AG10803 (cell line): ENCODE measurements at regions not wholly inside any gene's neighbourhood (a gene's known extent, or its start where the extent isn't known, plus 50 kb on each side); places are given as distances from the start of the nearest gene placed in this dataset.
"Not testable (repeated sequence)": the region's sequence is repeated elsewhere in the genome, so short reads cannot be mapped to it uniquely, and the experiment has no call there.

Experiments
- DNase-seq: peaks from one replicate; pipeline ENCODE4 v3.0.0; 2010; ENCODE audit warnings: low read depth
- H3K4me3 ChIP-seq: 2 replicates; pipeline ENCODE4 v1.5.1; 2011; ENCODE audit warnings: mild to moderate bottlenecking, low read length, control low read depth
- TF ChIP-seq, protein P1 (sequence below): conservative IDR thresholded peaks from 2 replicates; pipeline ENCODE4 v1.5.1; 2011; ENCODE audit warnings: mild to moderate bottlenecking, low read length, control low read depth, inconsistent platforms

DNA sequence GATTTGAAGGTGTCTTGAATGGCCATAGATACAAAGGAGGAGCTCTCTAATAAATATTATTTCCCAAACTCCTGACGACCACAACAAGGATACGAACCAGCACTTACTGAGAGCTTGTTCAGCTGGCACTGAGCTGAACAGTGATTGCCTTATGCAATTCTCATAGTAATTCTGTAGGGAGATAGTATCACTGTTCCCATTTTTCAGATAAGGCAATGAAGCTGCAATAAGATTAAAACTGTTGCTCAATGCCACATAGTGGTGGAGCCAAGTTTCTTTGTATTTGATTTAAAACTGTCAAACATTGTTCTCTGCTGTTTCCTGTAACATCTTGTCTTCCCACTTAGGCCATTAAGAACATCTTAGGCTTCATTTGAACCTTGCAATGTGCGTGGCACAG, 163.9 kb downstream of the RPLP1 start:
- DNase-seq, result no peak
- TF ChIP-seq, protein P1, sequence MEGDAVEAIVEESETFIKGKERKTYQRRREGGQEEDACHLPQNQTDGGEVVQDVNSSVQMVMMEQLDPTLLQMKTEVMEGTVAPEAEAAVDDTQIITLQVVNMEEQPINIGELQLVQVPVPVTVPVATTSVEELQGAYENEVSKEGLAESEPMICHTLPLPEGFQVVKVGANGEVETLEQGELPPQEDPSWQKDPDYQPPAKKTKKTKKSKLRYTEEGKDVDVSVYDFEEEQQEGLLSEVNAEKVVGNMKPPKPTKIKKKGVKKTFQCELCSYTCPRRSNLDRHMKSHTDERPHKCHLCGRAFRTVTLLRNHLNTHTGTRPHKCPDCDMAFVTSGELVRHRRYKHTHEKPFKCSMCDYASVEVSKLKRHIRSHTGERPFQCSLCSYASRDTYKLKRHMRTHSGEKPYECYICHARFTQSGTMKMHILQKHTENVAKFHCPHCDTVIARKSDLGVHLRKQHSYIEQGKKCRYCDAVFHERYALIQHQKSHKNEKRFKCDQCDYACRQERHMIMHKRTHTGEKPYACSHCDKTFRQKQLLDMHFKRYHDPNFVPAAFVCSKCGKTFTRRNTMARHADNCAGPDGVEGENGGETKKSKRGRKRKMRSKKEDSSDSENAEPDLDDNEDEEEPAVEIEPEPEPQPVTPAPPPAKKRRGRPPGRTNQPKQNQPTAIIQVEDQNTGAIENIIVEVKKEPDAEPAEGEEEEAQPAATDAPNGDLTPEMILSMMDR, result no peak

DNA sequence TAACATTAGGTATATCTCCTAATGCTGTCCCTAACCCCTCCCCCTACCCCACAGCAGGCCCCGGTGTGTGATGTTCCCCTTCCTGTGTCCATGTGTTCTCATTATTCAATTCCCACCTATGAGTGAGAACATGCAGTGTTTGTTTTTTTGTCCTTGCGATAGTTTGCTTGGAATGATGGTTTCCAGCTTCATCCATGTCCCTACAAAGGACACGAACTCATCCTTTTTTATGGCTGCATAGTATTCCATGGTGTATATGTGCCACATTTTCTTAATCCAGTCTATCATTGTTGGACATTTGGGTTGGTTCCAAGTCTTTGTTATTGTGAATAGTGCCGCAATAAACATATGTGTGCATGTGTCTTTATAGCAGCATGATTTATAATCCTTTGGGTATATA, 164.5 kb downstream of the RPLP1 start:
- H3K4me3 ChIP-seq, DNase-seq: not testable (repeated sequence)

More for the DNA sequence above, 163.9 kb downstream of the RPLP1 start:
- no peak overlapping the region for H3K4me3 ChIP-seq

DNA sequence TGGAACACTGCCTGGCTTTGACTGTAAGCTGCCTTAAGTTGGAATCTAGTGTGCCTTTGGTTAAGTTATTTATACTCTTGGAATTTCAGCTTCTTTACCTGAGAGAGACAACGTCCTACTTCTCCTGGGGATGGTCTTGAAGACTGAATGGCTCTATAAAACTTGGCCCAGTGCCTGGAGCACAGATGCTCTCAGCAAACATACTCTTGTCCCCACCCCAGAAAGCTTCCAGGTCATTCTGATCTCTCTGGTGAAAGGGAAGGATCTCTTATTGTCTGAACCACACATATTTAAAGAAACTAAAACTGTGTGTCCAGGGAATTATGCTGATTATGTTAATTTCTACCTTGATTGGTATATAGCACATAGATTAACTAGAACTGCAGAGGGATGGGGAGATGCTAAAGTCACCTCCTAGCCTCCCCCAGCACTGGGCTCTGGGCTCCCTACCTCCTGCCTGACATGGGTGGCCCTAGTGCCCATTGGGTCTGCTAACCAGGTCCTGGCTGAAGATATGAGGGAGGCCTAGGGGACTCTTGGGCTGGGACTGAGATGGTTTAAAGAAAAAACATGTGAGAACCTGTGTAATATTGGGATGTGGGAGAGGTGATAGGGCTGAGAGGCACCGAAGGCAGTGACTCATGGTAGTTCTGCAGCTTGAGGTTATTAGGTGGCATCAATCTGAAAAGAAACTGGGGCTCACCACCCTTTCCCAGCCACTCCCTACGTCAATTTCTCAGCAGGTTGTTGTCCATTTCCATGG, 171.0 kb downstream of the RPLP1 start:
- DNase-seq, result no peak
- H3K4me3 ChIP-seq, result no peak overlapping the region
- TF ChIP-seq, protein P1, result no peak

DNA sequence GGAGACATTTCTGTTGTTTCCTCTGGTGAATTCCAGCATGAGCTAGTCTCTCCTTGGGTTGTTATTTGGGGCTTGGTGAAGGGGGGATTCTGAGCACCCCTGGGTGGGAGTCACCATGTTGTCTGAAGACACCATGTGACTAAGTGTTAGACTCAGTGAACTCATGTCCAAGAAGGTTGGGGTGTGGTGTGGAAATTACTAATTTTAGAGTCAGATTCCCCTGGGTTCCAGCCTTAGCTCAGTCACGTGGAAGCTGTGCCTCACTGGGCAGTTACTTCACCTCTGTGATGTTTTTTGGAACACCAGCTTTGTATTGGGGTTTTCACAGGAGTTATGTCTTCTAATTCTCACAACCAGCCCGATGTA, 171.5 kb downstream of the RPLP1 start:
- H3K4me3 ChIP-seq, result no peak overlapping the region
- no peak for DNase-seq
- TF ChIP-seq, protein P1, result no peak

DNA sequence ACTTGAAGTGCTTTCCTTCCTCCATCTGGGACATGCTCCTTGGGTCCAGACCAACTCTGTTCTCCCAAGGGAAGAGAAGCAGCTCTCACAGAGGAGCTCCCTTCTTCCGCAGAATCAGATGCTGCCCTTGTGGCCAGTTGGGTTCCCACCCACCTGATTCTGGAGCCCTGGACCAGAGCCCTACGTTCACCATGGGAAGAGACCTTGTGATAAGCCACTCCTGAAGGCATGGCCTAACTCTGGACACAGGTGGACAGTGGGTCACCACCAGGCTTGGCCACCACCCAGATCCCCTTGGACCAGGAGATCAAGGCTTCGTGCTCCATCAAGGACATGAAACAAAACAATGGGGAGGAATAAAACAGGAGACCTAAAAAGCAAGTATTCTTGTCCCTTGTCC, 172.2 kb downstream of the RPLP1 start:
- no peak overlapping the region for H3K4me3 ChIP-seq
- no peak for DNase-seq
- TF ChIP-seq, protein P1, result no peak

DNA sequence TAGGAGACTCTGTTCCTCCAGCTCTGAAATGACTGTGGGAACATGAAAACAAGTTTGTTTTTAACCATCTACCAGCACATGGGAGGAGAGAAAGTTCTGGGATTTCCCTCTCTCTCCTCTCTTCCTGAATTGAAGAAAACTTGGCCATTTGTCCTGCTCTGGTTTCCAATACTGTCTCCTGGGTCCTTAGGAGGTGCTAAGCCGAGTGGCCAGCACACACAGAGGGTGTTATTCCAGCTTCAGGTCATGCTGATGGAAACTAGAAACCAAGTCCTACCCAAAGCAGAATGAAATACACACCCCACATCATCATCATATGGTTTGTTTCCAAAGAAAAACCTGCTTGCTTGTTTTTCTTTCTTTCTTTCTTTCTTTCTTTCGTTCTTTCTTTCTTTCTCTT, 172.7 kb downstream of the RPLP1 start:
- TF ChIP-seq, protein P1, result no peak
- no peak for DNase-seq
- H3K4me3 ChIP-seq, result no peak overlapping the region

DNA sequence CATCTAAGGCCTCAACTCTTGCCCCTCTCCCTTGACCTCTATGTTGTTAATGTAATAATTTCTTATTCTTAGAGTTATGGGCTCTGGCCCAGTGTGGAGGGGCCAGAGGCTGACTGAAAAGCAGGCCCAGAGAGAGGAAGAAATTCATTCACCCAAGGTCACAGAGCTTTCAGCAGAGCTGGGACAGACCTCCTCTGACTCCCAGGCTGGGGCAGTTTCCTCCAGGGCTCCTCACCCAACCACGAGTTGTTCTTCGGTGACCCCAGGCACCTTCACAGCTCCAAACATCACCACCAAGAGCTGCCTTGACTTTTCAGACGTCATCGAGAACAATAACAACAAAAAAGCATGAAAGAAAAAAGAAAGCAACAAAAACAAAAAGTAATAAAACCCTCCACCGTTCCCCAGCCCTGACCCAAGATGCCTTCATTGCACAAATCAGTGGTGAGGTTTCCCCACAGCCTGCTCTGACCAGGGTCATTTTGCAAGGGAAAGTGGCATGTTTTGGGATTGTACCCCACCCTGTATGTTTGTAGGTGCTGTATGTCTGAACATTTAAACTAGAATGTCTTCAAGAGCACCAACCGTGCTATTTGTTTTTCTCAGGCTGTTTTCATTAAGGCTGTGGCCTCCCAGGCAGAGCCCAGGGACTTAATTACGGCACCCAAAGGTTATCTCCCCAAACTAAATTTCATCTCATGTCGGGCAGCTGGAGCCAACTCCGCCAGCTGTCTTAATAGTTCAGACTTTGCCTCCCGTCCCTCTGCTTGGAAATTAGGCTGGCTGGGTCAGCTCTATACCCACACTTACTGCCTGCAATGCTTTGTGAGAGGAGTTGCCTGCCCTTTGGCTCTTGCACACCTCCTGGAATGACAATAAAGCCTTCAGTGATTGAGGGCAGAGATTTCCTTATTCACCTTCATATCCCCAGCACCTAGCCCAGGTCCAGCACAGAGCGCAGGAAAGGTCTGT, 173.8 kb downstream of the RPLP1 start:
- DNase-seq, result no peak
- TF ChIP-seq, protein P1, result no peak
- no peak overlapping the region for H3K4me3 ChIP-seq
